Loucy (cell line): ENCODE measurements at regions not wholly inside any gene's neighbourhood (a gene's known extent, or its start where the extent isn't known, plus 50 kb on each side); places are given as distances from the start of the nearest gene placed in this dataset.

ENCODE experiments used
- CTCF ChIP-seq: fragments of 200-600 bp; sonication (generic); conservative IDR thresholded peaks from 2 replicates; pipeline ENCODE4 v1.5.1; 2014; ENCODE audit warnings: mild to moderate bottlenecking, antibody characterized with exemption, low read length
- EZH2phosphoT487 ChIP-seq: fragments of 200-600 bp; IDR thresholded peaks from 2 replicates; pipeline ENCODE4 v1.6.1; 2018; ENCODE audit warnings: antibody characterized with exemption, mild to moderate bottlenecking, moderate library complexity, borderline replicate concordance

- TF ChIP-seq CTCF = no peak
- no peak for TF ChIP-seq EZH2phosphoT487
Measured at GRCh38 chr5:165620394-165620793, 2115.0 kb downstream of the MAT2B start.
